ENCODE measurements at regions not wholly inside any gene's neighbourhood (a gene's known extent, or its start where the extent isn't known, plus 50 kb on each side); places are given as distances from the start of the nearest gene placed in this dataset.

DNA sequence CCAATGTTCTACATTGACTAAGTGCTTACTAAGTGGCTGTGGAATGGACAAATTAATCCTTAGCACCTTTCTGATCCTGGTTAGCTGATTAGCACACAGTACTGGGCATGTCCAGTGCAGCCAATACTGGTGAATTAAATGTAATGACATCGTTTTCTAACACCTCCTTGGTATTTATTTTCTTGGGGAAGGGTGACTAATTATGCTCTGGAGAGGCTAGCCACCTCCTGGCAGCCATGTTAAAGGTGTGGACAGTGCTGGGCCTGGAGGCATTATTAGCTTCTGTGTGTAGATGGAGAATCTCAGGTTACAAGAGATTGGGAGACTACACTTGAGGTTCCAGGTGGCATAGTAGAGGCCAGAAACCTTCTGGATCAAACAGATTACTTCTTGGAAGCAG lies 230.9 kb upstream of the DDHD1 start:
- TF ChIP-seq, protein P1, sequence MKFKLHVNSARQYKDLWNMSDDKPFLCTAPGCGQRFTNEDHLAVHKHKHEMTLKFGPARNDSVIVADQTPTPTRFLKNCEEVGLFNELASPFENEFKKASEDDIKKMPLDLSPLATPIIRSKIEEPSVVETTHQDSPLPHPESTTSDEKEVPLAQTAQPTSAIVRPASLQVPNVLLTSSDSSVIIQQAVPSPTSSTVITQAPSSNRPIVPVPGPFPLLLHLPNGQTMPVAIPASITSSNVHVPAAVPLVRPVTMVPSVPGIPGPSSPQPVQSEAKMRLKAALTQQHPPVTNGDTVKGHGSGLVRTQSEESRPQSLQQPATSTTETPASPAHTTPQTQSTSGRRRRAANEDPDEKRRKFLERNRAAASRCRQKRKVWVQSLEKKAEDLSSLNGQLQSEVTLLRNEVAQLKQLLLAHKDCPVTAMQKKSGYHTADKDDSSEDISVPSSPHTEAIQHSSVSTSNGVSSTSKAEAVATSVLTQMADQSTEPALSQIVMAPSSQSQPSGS (IDR thresholded peaks at IDR 0.05; ENCODE audit: low read length), result no peak
- no peak for TF ChIP-seq POLR2AphosphoS5 (IDR thresholded peaks at IDR 0.05; ENCODE audit: low read depth, low read length)
- no peak for TF ChIP-seq CTCF (IDR thresholded peaks at IDR 0.05; ENCODE audit: control extremely low read depth in 1 of 3, insufficient read depth in 1 of 3, low read depth in 1 of 3, low read length in 3 of 3)
- no peak for TF ChIP-seq YY1 (IDR thresholded peaks at IDR 0.05; ENCODE audit: low read depth, low read length)
- no peak for TF ChIP-seq SUZ12 (IDR thresholded peaks at IDR 0.05; ENCODE audit: low read length)
- TF ChIP-seq ZNF274 (IDR thresholded peaks at IDR 0.05; ENCODE audit: borderline replicate concordance, extremely low read depth, low read length), result no peak
- TF ChIP-seq EZH2 (IDR thresholded peaks at IDR 0.05; ENCODE audit: low read depth, low read length, severe bottlenecking), result no peak
- TF ChIP-seq CEBPB (IDR thresholded peaks at IDR 0.05; ENCODE audit: low read depth, low read length), result no peak
- no peak for TF ChIP-seq POLR2A (IDR thresholded peaks at IDR 0.05; ENCODE audit: control extremely low read depth in 1 of 2, low read depth in 2 of 2, low read length in 2 of 2)
- no peak for TF ChIP-seq EP300 (IDR thresholded peaks at IDR 0.05; ENCODE audit: borderline replicate concordance in 1 of 2, low read depth in 2 of 2, low read length in 2 of 2)
- no peak for TF ChIP-seq SP2 (IDR thresholded peaks at IDR 0.05; ENCODE audit: low read length)
- TF ChIP-seq TAF1 (IDR thresholded peaks at IDR 0.05; ENCODE audit: low read depth, low read length), result no peak
- no peak for TF ChIP-seq CHD1 (IDR thresholded peaks at IDR 0.05; ENCODE audit: low read depth, low read length)

Measured in H1 (cell line).